HG02610 (cell line): ENCODE measurements at regions not wholly inside any gene's neighbourhood (a gene's known extent, or its start where the extent isn't known, plus 50 kb on each side); places are given as distances from the start of the nearest gene placed in this dataset.

Experiments
- ATAC-seq: cut with Tn5 transposase; IDR thresholded peaks from one replicate; pipeline ENCODE4 v1.9.1; 2021; ENCODE audit warnings: mild to moderate bottlenecking, moderate library complexity; ENCODE audit not compliant: unreplicated experiment

- no peak for ATAC-seq
These were observed 191.5 kb downstream of the ZBBX start for GRCh38 chr3:167188592-167188991.

GRCh38 chr3:167187221-167187620, 192.9 kb downstream of the ZBBX start:
- no peak for ATAC-seq

GRCh38 chr3:167184511-167184910, 195.6 kb downstream of the ZBBX start:
- no peak for ATAC-seq

- no peak for ATAC-seq
These were observed 207.7 kb downstream of the ZBBX start for GRCh38 chr3:167172377-167172776.

GRCh38 chr3:167167491-167167890, 212.6 kb downstream of the ZBBX start:
- no peak for ATAC-seq

GRCh38 chr3:167166594-167167253, 213.4 kb downstream of the ZBBX start:
- ATAC-seq = no peak

- no peak for ATAC-seq
These were observed 214.1 kb downstream of the ZBBX start for GRCh38 chr3:167166012-167166411.

- ATAC-seq = no peak
These were observed 216.5 kb downstream of the ZBBX start for GRCh38 chr3:167163580-167163979.

- no peak for ATAC-seq
These were observed 218.0 kb downstream of the ZBBX start for GRCh38 chr3:167162083-167162482.

- ATAC-seq = no peak
These were observed 219.3 kb downstream of the ZBBX start for GRCh38 chr3:167160781-167161180.

- no peak for ATAC-seq
These were observed 228.5 kb downstream of the ZBBX start for GRCh38 chr3:167151636-167152035.

- ATAC-seq = no peak
These were observed 232.0 kb downstream of the ZBBX start for GRCh38 chr3:167148136-167148535.

- ATAC-seq = no peak
These were observed 233.2 kb downstream of the ZBBX start for GRCh38 chr3:167146911-167147310.

- no peak for ATAC-seq
These were observed 254.3 kb downstream of the ZBBX start for GRCh38 chr3:167125612-167126407.

GRCh38 chr3:167120828-167121227, 259.3 kb downstream of the ZBBX start:
- ATAC-seq = no peak

- ATAC-seq = no peak
These were observed 263.8 kb downstream of the ZBBX start for GRCh38 chr3:167116120-167116922.

GRCh38 chr3:167115331-167115934, 264.7 kb downstream of the ZBBX start:
- ATAC-seq = no peak

GRCh38 chr3:167114619-167115018, 265.5 kb downstream of the ZBBX start:
- no peak for ATAC-seq

- no peak for ATAC-seq
These were observed 266.9 kb downstream of the ZBBX start for GRCh38 chr3:167113035-167113830.

- ATAC-seq = peak; percentile 80
These were observed 269.2 kb downstream of the ZBBX start for GRCh38 chr3:167110901-167111300.
